Mucosa of rectum (tissue), 2 donors: ENCODE measurements at regions not wholly inside any gene's neighbourhood (a gene's known extent, or its start where the extent isn't known, plus 50 kb on each side); places are given as distances from the start of the nearest gene placed in this dataset.

ENCODE experiments used
- H3K27ac ChIP-seq, 2 donors: one replicate each; pipeline ENCODE4 v1.7.0; 2013; ENCODE audit warnings: inconsistent platforms in 2 of 2, low read depth in 2 of 2, low read length in 2 of 2
- H3K27me3 ChIP-seq, 2 donors: one replicate each; pipeline ENCODE4 v1.7.0; 2013; ENCODE audit warnings: low read length in 2 of 2; ENCODE audit not compliant: control insufficient read depth in 2 of 2, insufficient read depth in 2 of 2
- H3K36me3 ChIP-seq, 2 donors: one replicate each; pipeline ENCODE4 v1.7.0; 2013; ENCODE audit warnings: low read length in 2 of 2; ENCODE audit not compliant: control insufficient read depth in 2 of 2, insufficient read depth in 2 of 2
- H3K4me1 ChIP-seq, 2 donors: one replicate each; pipeline ENCODE4 v1.7.0; 2013; ENCODE audit warnings: low read length in 2 of 2, mild to moderate bottlenecking in 1 of 2; ENCODE audit not compliant: control insufficient read depth in 2 of 2, insufficient read depth in 2 of 2
- H3K4me3 ChIP-seq, 2 donors: one replicate each; pipeline ENCODE4 v1.7.0; 2013; ENCODE audit warnings: low read length in 2 of 2
- H3K9ac ChIP-seq, 2 donors: one replicate each; pipeline ENCODE4 v1.7.0; 2013; ENCODE audit warnings: low read length in 2 of 2, low read depth in 1 of 2, mild to moderate bottlenecking in 1 of 2
- H3K9me3 ChIP-seq, 2 donors: one replicate each; pipeline ENCODE4 v1.7.0; 2013; ENCODE audit warnings: low read length in 2 of 2; ENCODE audit not compliant: control insufficient read depth in 2 of 2
- donor health status: healthy.
- donor health status: Normal muscosa, but diverticular disease.

- peaks cover 20 to 26% of the 10 kb centered on the region in 2 donors for H3K4me1 ChIP-seq
- H3K9ac ChIP-seq, result no peak overlapping the region
- no peaks in the 10 kb centered on the region for H3K36me3 ChIP-seq
- no peak overlapping the region for H3K4me3 ChIP-seq
- H3K27ac ChIP-seq, result no peak overlapping the region
- H3K27me3 ChIP-seq, result no peaks in the 10 kb centered on the region
- no peaks in the 10 kb centered on the region for H3K9me3 ChIP-seq
Measured at GRCh38 chr1:234704106-234704887, 94.3 kb upstream of the IRF2BP2 start.

DNA sequence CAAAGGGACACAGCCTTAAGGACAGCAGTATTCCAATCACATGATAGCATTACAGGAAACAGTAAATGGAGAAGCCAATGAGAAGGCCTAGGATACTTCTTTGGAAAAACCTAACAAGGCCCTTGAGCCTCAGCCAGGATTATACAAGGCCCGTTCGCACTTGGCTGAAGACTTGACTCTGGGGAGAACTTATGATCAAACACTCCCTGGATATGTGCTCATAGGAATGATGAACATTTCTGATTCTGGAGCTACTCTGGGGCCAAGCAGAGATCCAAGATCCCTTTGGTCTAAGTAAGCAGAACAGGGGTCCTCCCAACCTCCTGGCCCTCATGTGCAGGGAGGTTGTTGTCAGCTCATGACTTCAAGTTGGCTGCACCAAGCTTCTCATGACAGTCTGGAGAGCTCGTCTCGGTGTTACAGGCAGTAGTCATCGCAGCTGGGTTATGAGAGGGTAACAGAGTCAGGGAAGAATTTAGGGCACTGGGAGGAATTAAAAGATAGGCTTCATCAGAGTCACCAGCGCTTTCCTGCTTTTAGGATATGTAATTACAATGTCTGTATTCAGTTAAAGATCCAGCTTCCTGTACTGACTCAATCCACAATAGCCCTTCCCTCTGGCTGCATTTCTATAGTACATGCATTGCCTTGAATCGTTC is 92.5 kb upstream of the IRF2BP2 start:
- Histone ChIP-seq H3K27me3 (no peaks in the 10 kb centered on the region), H3K9me3 (no peaks in the 10 kb centered on the region), H3K27ac (peak overlapping the region in 1 of 2 donors; percentile 58), H3K4me3 (no peak overlapping the region), H3K4me1 (peaks cover 17 to 24% of the 10 kb centered on the region in 2 donors), H3K9ac (no peak overlapping the region), H3K36me3 (no peaks in the 10 kb centered on the region)

GRCh38 chr1:234701737-234702341 is 91.9 kb upstream of the IRF2BP2 start:
- H3K9me3 ChIP-seq, result no peaks in the 10 kb centered on the region
- H3K27ac ChIP-seq, result no peak overlapping the region
- no peaks in the 10 kb centered on the region for H3K36me3 ChIP-seq
- no peaks in the 10 kb centered on the region for H3K27me3 ChIP-seq
- no peak overlapping the region for H3K9ac ChIP-seq
- no peak overlapping the region for H3K4me3 ChIP-seq
- H3K4me1 ChIP-seq, result peaks cover 17 to 21% of the 10 kb centered on the region in 2 donors

DNA sequence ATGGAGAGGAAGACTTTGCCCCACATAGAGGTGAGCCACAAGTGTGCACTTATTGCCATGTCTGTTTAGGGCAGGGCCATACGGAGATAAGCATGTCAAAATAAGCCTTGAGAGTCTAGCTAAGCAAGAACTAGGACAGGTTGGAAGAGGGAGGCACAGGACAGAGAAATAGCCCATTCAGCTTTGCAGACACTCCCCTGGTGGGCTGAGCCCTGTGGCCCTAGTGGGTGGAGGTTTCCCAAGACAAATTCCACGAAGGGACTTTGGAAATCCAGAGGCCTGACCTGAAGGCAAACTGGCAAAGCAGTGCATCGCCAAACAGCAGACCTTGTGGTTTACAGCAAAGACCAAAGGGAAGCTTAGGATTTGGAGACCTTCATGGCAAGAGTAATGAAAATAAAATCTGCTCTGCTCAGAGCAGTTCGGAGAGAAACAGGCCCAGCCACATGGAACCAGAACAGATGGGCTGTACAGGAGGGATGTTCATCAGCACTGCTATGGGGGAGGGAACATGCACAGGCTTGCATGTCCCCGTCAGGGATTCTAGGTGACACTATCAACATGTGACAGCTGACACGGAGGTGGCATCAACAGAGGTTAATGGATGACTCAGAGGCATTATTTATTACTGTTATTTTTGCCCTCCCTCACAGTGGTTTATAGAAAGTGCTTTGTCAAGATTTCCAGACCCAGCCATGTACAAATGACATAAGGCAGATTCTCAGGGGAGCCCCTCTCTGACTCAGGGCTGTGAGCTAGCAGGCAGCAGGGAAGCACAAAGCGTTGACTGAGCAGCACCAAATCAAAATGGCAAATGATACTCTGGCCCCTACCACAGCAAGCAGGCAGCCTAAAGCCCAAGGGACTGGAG is 90.1 kb upstream of the IRF2BP2 start:
- no peak overlapping the region for H3K4me3 ChIP-seq
- peak overlapping the region; percentile 72 to 78 for H3K27ac ChIP-seq
- H3K9me3 ChIP-seq, result no peaks in the 10 kb centered on the region
- no peaks in the 10 kb centered on the region for H3K27me3 ChIP-seq
- H3K4me1 ChIP-seq, result peaks cover 17 to 21% of the 10 kb centered on the region in 2 donors
- no peaks in the 10 kb centered on the region for H3K36me3 ChIP-seq
- H3K9ac ChIP-seq, result no peak overlapping the region

DNA sequence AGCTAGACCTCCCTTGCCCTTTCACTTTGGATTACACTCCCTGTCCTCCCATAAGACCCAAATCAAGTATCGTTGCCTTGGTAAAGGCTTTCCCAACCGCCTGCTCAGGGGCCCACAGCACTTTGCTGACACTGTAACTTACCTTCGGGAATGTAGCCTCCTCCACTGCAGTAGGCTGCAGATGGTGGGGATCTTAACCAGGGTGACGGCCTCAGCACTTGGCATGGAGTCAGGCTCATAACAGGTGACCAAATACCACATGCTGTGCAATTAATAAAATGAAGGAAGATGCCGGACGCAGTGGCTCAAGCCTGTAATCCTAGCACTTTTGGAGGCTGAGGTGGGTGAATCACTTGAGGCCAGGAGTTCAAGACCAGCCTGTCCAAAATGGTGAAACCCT is 88.7 kb upstream of the IRF2BP2 start:
- Histone ChIP-seq H3K9me3 (no peaks in the 10 kb centered on the region), H3K27ac (no peak overlapping the region), H3K4me1 (peaks cover 17 to 21% of the 10 kb centered on the region in 2 donors), H3K27me3 (no peaks in the 10 kb centered on the region), H3K4me3 (no peak overlapping the region), H3K9ac (no peak overlapping the region), H3K36me3 (no peaks in the 10 kb centered on the region)

DNA sequence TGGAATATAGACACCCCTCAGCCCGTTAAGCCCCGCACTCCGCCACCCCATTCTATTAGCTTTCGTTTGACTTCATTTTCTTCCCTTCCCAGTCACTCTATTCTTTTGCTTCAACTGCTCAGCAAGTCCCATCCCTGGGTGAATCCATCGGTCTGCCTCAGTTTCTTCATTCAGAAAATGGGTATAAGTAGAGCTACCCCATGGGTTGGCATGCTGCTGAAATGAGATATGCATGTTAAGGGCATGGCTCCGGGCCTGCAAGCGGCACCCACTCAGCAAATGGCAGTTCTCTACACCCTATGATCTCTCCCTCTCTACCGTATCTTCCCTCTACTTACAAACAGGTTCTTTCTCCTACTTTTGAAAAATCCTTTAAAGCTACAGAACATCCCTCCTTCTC is 87.8 kb upstream of the IRF2BP2 start:
- Histone ChIP-seq H3K27ac (no peak overlapping the region), H3K4me3 (no peak overlapping the region), H3K36me3 (no peaks in the 10 kb centered on the region), H3K9me3 (no peaks in the 10 kb centered on the region), H3K9ac (no peak overlapping the region), H3K4me1 (peaks cover 16 to 19% of the 10 kb centered on the region in 2 donors), H3K27me3 (no peaks in the 10 kb centered on the region)

GRCh38 chr1:234697015-234697414 is 87.0 kb upstream of the IRF2BP2 start:
- H3K4me3 ChIP-seq, result no peak overlapping the region
- no peaks in the 10 kb centered on the region for H3K9me3 ChIP-seq
- no peak overlapping the region for H3K9ac ChIP-seq
- peaks cover 12 to 13% of the 10 kb centered on the region in 2 donors for H3K4me1 ChIP-seq
- no peak overlapping the region for H3K27ac ChIP-seq
- H3K27me3 ChIP-seq, result no peaks in the 10 kb centered on the region
- no peaks in the 10 kb centered on the region for H3K36me3 ChIP-seq

DNA sequence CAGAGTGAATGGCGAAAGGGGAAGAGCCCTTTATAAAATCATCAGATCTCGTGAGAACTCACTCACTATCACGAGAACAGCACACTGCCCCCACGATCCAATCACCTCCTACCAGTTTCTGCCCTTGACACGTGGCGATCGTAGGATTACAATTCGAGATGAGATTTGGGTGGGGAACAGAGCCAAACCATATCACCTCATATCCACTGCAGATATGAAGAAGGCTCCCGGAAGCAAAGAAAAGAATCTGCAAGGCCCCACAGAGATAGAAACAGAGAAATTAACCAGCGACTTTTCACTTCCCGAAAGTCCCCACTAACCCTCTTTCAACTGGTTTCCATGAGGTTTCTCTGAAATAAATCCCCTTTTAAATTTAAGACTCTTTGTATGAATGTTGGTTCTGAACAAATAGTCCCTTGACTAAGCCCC is 86.2 kb upstream of the IRF2BP2 start:
- Histone ChIP-seq H3K4me3 (no peak overlapping the region), H3K36me3 (no peaks in the 10 kb centered on the region), H3K4me1 (peaks cover 12 to 13% of the 10 kb centered on the region in 2 donors), H3K27me3 (no peaks in the 10 kb centered on the region), H3K27ac (no peak overlapping the region), H3K9me3 (no peaks in the 10 kb centered on the region), H3K9ac (no peak overlapping the region)

DNA sequence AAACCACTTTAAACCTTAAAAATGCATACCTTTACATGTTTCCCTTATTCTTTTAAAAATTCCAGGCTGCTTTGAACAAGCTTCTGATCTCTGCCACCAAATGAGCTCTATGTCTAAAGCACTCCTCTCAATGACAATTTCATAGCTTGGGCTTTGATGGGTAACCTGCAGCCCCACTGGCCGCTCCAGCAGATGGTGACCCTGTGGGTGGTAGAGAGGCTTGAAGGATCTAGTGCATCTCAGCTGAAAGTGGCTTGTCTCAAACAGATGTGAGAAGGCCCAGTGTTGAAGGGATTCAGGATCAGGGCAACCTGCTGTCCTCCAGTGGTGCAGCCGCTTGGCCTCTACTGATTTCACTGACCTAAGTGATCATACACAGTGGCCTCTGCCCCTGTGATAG is 84.7 kb upstream of the IRF2BP2 start:
- no peak overlapping the region for H3K27ac ChIP-seq
- H3K36me3 ChIP-seq, result no peaks in the 10 kb centered on the region
- H3K4me3 ChIP-seq, result no peak overlapping the region
- no peaks in the 10 kb centered on the region for H3K9me3 ChIP-seq
- H3K4me1 ChIP-seq, result peaks cover 4% of the 10 kb centered on the region in 2 donors
- no peak overlapping the region for H3K9ac ChIP-seq
- H3K27me3 ChIP-seq, result no peaks in the 10 kb centered on the region
